ENCODE measurements at regions not wholly inside any gene's neighbourhood (a gene's known extent, or its start where the extent isn't known, plus 50 kb on each side); places are given as distances from the start of the nearest gene placed in this dataset.

GRCh38 chr6:85354761-85355618 is 94.9 kb upstream of the NT5E start:
- peak; percentile 88 for TF ChIP-seq CTCF (IDR thresholded peaks at IDR 0.05; ENCODE audit: low read depth, low read length, poor library complexity, severe bottlenecking)
- no peak for TF ChIP-seq EZH2phosphoT487 (IDR thresholded peaks at IDR 0.05; ENCODE audit: borderline replicate concordance, low read length)

Data from DOHH2 (cell line).